Muscle of leg (tissue), 3 donors: ENCODE measurements at regions not wholly inside any gene's neighbourhood (a gene's known extent, or its start where the extent isn't known, plus 50 kb on each side); places are given as distances from the start of the nearest gene placed in this dataset.

ENCODE experiments used
- DNase-seq: peaks from one replicate; pipeline ENCODE4 v3.0.0; 2013
- H3K27ac ChIP-seq: one replicate; pipeline ENCODE4 v1.5.1; 2013; ENCODE audit warnings: mild to moderate bottlenecking, low read length, control low read depth
- H3K27me3 ChIP-seq: one replicate; pipeline ENCODE4 v1.6.1; 2013; ENCODE audit warnings: low read length; ENCODE audit not compliant: control insufficient read depth, insufficient read depth
- H3K36me3 ChIP-seq: one replicate; pipeline ENCODE4 v1.6.1; 2013; ENCODE audit warnings: low read length; ENCODE audit not compliant: control insufficient read depth, insufficient read depth
- H3K4me1 ChIP-seq: one replicate; pipeline ENCODE4 v1.6.1; 2013; ENCODE audit warnings: low read length; ENCODE audit not compliant: control insufficient read depth, insufficient read depth
- H3K4me3 ChIP-seq: one replicate; pipeline ENCODE4 v1.5.1; 2013; ENCODE audit warnings: low read length, control low read depth
- H3K9me3 ChIP-seq: replicated peaks from 2 replicates; pipeline ENCODE4 v1.6.1; 2013; ENCODE audit warnings: low read depth, low read length; ENCODE audit not compliant: control insufficient read depth
- WGBS: methylation state at CpG from one replicate; pipeline ENCODE4 v1.1.5; 2013; ENCODE audit warnings: missing lambda C conversion rate; ENCODE audit not compliant: insufficient coverage; 5-methylcytosine and 5-hydroxymethylcytosine counted together

DNA sequence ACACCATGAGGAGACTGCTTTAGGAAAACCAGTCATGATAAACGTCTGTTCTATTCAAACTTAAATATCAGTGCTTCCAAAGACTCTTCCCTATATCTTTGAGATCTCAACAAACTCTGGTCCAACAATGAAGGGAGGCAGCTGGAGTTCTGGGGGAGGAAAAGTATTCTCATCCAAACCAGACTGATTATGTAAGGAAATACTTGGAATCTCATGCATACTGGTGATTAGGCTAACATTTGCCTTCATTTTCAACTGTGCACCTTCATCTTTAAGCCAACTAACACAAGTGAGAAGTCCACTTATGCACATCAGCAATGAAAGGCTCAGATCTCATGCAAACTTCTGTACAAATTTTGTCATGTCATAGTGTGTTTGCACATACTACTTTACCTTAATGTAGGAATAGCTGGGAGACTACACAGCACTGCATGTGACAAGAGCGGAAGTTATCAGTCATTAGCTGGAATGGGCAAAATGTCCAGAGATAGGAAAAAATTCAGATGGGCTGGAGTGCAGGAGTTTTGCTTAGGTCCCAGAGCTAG is 67.5 kb upstream of the STK17B start:
- DNase-seq = no peak
- Histone ChIP-seq H3K27me3 (no peaks in the 10 kb centered on the region), H3K9me3 (no peaks in the 10 kb centered on the region), H3K4me3 (no peak overlapping the region), H3K36me3 (peaks cover 10% of the 10 kb centered on the region), H3K4me1 (peaks cover 4% of the 10 kb centered on the region), H3K27ac (no peak overlapping the region)
- WGBS = 89% methylated on average over 1 of the region's 2 CpGs

DNA sequence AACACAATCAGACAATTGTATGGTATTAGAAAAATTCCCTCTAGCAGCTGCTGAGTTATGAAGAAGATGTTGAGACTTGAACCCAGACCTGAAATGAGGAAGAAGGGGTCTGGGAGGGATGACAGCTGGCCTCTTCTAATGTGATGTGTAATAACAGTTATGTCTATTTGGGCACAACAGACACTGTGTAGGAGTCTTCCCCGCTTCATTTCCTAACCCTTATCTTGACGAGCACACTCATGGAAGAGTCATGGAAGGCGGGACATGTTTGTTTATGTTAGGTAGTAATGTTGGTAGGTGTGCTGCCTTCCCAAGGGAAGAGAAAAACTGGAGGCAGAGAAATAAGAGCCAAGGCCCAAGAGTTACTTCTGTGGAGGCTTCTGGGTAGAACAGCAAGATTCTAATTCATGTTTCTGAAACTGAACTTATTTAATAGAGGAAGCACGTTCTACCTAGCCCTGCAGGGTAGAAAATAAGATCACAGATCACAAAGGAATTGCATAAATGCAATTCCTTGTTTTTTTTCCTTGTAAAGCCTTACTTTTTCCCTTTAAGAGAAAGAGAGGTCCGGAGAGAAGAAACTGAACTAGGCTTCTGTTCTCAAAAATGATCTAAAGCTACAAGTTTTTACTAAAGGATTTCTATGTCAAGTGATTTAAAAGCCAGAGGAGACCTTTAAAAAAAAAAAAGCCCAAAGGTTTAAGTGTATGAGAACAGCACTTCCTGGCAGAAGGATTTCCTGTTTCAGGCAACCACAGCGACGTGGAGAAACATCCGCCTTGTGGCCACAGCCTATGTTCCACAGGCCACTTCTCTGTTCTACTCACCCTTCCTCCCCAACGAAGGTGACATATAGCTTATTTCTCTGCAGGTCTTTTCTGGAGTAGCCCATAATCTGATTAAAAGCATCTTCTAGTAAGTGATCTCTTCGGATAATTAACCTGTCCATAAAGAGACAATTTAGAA is 68.5 kb upstream of the STK17B start:
- peaks cover 10% of the 10 kb centered on the region for H3K36me3 ChIP-seq

DNA sequence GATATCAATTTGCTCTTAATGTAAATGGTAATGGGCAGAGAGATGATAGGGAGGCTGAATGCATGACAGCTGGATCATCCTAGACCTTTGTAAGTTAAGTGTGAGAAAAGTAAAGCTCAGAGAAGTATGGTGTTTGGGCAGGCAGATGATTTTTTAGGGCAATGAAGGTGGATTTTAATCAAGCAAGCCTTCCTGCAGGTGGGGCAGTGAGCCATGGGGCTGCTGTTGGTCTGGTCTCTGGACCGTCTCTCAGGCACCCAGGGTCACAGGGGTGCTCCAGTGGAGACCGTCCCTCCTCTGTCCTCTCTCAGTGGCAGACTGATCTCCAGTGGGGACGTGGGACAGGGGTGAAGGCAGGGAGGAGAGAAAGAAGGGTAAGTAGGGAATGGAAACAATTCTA is 69.8 kb upstream of the STK17B start:
- Histone ChIP-seq H3K4me1 (peaks cover 4% of the 10 kb centered on the region), H3K27me3 (no peaks in the 10 kb centered on the region), H3K27ac (no peak overlapping the region), H3K36me3 (peaks cover 10% of the 10 kb centered on the region), H3K9me3 (no peaks in the 10 kb centered on the region), H3K4me3 (no peak overlapping the region)
- no peak for DNase-seq
- WGBS = no CpG with 5 or more reads among the region's 3 CpGs

More for the DNA sequence above, 68.5 kb upstream of the STK17B start:
- Histone ChIP-seq H3K4me1 (peaks cover 4% of the 10 kb centered on the region), H3K9me3 (no peaks in the 10 kb centered on the region), H3K27me3 (no peaks in the 10 kb centered on the region), H3K27ac (peak overlapping the region; percentile 80), H3K4me3 (no peak overlapping the region)
- WGBS = 69% methylated on average over 5 of the region's 10 CpGs
- DNase-seq = peak; percentile 79

DNA sequence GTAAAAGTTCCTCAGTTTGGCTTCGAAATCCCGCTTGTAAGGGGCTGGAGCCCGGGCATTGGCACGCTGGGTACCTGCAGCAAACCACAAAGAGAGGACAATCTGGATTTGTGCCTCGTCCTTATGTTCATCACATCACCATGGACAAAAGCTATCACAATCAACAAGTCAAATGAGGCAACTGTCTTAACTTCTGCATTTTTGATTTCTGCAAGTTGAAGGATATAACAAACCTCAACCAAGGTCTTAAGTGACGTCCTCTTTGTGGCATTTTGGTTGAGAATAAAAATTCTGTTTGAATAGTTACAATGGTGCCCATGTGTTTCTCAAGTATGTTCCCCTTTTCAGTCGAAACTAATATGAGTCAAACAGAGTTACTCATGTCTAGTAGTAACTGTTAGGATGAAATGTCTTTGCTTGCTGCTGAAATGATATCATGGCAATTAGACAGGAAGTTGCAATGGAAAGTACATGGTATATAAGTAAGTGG is 70.8 kb upstream of the STK17B start:
- H3K9me3 ChIP-seq = no peaks in the 10 kb centered on the region
- 82% methylated on average over 4 of the region's 7 CpGs for WGBS
- DNase-seq = peak; percentile 54
- peaks cover 10% of the 10 kb centered on the region for H3K36me3 ChIP-seq
- H3K4me1 ChIP-seq = peaks cover 4% of the 10 kb centered on the region
- no peak overlapping the region for H3K4me3 ChIP-seq
- no peaks in the 10 kb centered on the region for H3K27me3 ChIP-seq
- peak overlapping the region; percentile 29 for H3K27ac ChIP-seq

DNA sequence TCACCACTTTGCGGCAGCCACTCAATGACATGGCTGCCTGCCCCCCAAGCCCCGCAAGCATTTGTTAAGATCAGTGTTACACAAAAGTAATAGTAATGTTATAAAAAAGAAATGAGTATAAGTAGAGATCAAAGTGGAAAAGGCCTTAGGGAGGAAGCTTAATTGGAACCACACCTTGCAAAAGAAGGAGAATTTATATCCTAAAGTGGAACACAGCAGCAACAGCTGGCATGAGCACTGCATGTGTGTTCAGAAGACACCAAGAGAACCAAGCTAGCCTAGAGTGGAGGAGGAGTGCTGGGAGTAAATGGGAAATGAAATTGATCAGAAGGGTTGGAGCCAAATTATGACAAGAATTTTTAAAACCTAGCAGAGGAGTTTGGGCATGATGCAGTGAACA is 73.1 kb upstream of the STK17B start:
- Histone ChIP-seq H3K27ac (no peak overlapping the region), H3K27me3 (no peaks in the 10 kb centered on the region), H3K36me3 (peaks cover 3% of the 10 kb centered on the region), H3K4me3 (no peak overlapping the region), H3K9me3 (no peaks in the 10 kb centered on the region), H3K4me1 (peaks cover 9% of the 10 kb centered on the region)
- WGBS = 86% methylated on average over 1 of the region's 2 CpGs
- DNase-seq = no peak

GRCh38 chr2:196244966-196245365 is 73.6 kb upstream of the STK17B start:
- H3K9me3 ChIP-seq = no peaks in the 10 kb centered on the region

DNA sequence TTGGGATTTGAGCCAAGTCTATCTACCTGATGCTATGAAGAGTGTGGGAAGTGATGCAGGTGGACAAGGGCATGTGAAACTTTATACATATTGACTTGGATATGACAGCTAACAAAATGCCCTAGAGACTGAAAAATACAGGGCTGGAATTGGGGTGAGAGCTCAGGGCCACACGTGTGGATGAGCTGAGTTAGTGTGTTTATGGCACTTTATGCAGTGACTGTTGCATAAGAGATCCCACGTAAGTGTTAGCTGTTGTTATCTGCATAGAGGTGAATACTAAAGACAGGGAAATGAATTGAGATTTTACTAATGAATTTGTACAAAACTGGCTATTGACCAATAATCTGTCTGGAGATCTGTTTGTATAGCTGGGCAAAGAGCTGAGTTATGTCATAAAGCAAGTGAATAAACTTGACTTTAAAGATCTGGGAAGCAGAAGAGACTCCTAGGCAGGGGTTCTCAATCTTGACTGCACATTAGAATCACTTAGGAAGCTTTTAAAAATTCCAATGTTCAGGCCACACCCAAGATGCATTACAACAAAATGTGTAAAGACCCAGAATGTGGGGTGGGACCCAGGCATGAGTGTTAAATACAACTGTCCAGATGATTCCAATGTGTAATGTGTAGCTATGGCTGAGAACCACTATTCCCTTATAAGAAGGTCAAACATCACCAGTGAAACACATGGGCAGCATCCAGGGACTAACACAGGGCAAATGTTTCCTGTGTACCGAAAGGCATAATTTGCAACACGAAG is 74.2 kb upstream of the STK17B start:
- no peak overlapping the region for H3K4me3 ChIP-seq
- no peaks in the 10 kb centered on the region for H3K27me3 ChIP-seq
- DNase-seq = no peak
- no peaks in the 10 kb centered on the region for H3K9me3 ChIP-seq
- H3K4me1 ChIP-seq = peaks cover 7% of the 10 kb centered on the region
- 54% methylated on average over 3 of the region's 4 CpGs for WGBS
- H3K27ac ChIP-seq = no peak overlapping the region
- no peaks in the 10 kb centered on the region for H3K36me3 ChIP-seq

More at GRCh38 chr2:196244966-196245365, 73.6 kb upstream of the STK17B start:
- no peak for DNase-seq
- Histone ChIP-seq H3K4me3 (no peak overlapping the region), H3K27me3 (no peaks in the 10 kb centered on the region), H3K4me1 (peaks cover 6% of the 10 kb centered on the region), H3K36me3 (no peaks in the 10 kb centered on the region), H3K27ac (no peak overlapping the region)
- no CpG with 5 or more reads among the region's 4 CpGs for WGBS

GRCh38 chr2:196247114-196247975 is 76.0 kb upstream of the STK17B start:
- Histone ChIP-seq H3K27ac (no peak overlapping the region), H3K4me3 (no peak overlapping the region), H3K4me1 (peaks cover 7% of the 10 kb centered on the region), H3K36me3 (no peaks in the 10 kb centered on the region), H3K27me3 (no peaks in the 10 kb centered on the region), H3K9me3 (no peaks in the 10 kb centered on the region)
- DNase-seq = no peak
- 48% methylated on average over 2 of the region's 8 CpGs for WGBS

DNA sequence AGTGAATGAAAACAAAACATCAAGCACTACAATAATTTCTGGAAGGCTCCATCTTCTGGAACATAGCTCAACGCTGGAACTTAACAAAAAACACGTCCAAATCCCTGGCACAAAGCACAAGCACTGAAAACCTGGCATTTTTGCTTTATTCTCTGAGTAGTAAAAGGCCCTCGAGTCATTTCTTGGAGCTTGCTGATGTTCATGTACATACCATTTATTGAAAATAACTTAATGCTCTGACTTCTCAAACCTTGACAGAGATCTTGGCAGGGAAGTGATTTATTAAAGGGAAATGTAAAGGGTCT is 76.5 kb upstream of the STK17B start:
- H3K36me3 ChIP-seq = no peaks in the 10 kb centered on the region
- no peak overlapping the region for H3K27ac ChIP-seq
- H3K27me3 ChIP-seq = no peaks in the 10 kb centered on the region
- peaks cover 7% of the 10 kb centered on the region for H3K4me1 ChIP-seq
- H3K4me3 ChIP-seq = no peak overlapping the region
- peak; percentile 58 for DNase-seq
- WGBS = 50% methylated on average over 1 of the region's 3 CpGs
- H3K9me3 ChIP-seq = no peaks in the 10 kb centered on the region
